A549 (cell line): ENCODE measurements at regions not wholly inside any gene's neighbourhood (a gene's known extent, or its start where the extent isn't known, plus 50 kb on each side); places are given as distances from the start of the nearest gene placed in this dataset.

Experiments used
- CTCF ChIP-seq: fragments of >200 bp; sonication (Bioruptor Twin); formaldehyde crosslinking; IDR thresholded peaks from 3 replicates; pipeline ENCODE4 v1.5.1; 2016
- POLR2A ChIP-seq: IDR thresholded peaks from 2 replicates; pipeline ENCODE4 v1.6.1; 2012; ENCODE audit warnings: mild to moderate bottlenecking, low read length
- TF ChIP-seq, protein P1 (sequence below): IDR thresholded peaks from 2 replicates; pipeline ENCODE4 v1.6.1; 2012

GRCh38 chr7:68482800-68483199 is 1115.5 kb upstream of the AUTS2 start:
- TF ChIP-seq, protein P1, sequence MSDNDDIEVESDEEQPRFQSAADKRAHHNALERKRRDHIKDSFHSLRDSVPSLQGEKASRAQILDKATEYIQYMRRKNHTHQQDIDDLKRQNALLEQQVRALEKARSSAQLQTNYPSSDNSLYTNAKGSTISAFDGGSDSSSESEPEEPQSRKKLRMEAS, result no peak
- no peak for TF ChIP-seq POLR2A
- no peak for TF ChIP-seq CTCF
